ENCODE measurements at regions not wholly inside any gene's neighbourhood (a gene's known extent, or its start where the extent isn't known, plus 50 kb on each side); places are given as distances from the start of the nearest gene placed in this dataset.

GRCh38 chr13:60745343-60745742 lies 348.3 kb downstream of the TDRD3 start:
- no peak for DNase-seq (ENCODE audit: low read depth)
- no peak for TF ChIP-seq CTCF (conservative IDR thresholded peaks at IDR 0.05; ENCODE audit: control insufficient read depth, insufficient read depth, low read depth, low read length)
- no peak overlapping the region for H3K4me3 ChIP-seq (ENCODE audit: control insufficient read depth, low read depth, low read length)

GRCh38 chr13:60733933-60734332 lies 336.9 kb downstream of the TDRD3 start:
- H3K4me3 ChIP-seq (ENCODE audit: control insufficient read depth, low read depth, low read length): no peak overlapping the region
- DNase-seq (ENCODE audit: low read depth): no peak
- TF ChIP-seq CTCF (conservative IDR thresholded peaks at IDR 0.05; ENCODE audit: control insufficient read depth, insufficient read depth, low read depth, low read length): no peak

- no peak overlapping the region for H3K4me3 ChIP-seq (ENCODE audit: control insufficient read depth, low read depth, low read length)
- DNase-seq (ENCODE audit: low read depth): no peak
- no peak for TF ChIP-seq CTCF (conservative IDR thresholded peaks at IDR 0.05; ENCODE audit: control insufficient read depth, insufficient read depth, low read depth, low read length)
Measured at GRCh38 chr13:60727140-60727539, 330.1 kb downstream of the TDRD3 start.

- H3K4me3 ChIP-seq (ENCODE audit: control insufficient read depth, low read depth, low read length): no peak overlapping the region
- DNase-seq (ENCODE audit: low read depth): no peak
- no peak for TF ChIP-seq CTCF (conservative IDR thresholded peaks at IDR 0.05; ENCODE audit: control insufficient read depth, insufficient read depth, low read depth, low read length)
Measured at GRCh38 chr13:60721063-60721462, 324.0 kb downstream of the TDRD3 start.

- no peak for DNase-seq (ENCODE audit: low read depth)
- no peak for TF ChIP-seq CTCF (conservative IDR thresholded peaks at IDR 0.05; ENCODE audit: control insufficient read depth, insufficient read depth, low read depth, low read length)
Measured at GRCh38 chr13:60720590-60720989, 323.6 kb downstream of the TDRD3 start.

GRCh38 chr13:60716313-60716712 lies 319.3 kb downstream of the TDRD3 start:
- TF ChIP-seq CTCF (conservative IDR thresholded peaks at IDR 0.05; ENCODE audit: control insufficient read depth, insufficient read depth, low read depth, low read length): no peak
- H3K4me3 ChIP-seq (ENCODE audit: control insufficient read depth, low read depth, low read length): no peak overlapping the region
- no peak for DNase-seq (ENCODE audit: low read depth)

More at GRCh38 chr13:60720590-60720989, 323.6 kb downstream of the TDRD3 start:
- H3K4me3 ChIP-seq (ENCODE audit: control insufficient read depth, low read depth, low read length): no peak overlapping the region

GRCh38 chr13:60707878-60708277 lies 310.9 kb downstream of the TDRD3 start:
- no peak overlapping the region for H3K4me3 ChIP-seq (ENCODE audit: control insufficient read depth, low read depth, low read length)
- TF ChIP-seq CTCF (conservative IDR thresholded peaks at IDR 0.05; ENCODE audit: control insufficient read depth, insufficient read depth, low read depth, low read length): no peak
- DNase-seq (ENCODE audit: low read depth): no peak
